A549 (cell line): ENCODE measurements at regions not wholly inside any gene's neighbourhood (a gene's known extent, or its start where the extent isn't known, plus 50 kb on each side); places are given as distances from the start of the nearest gene placed in this dataset.

Experiments
- ATAC-seq, 2 experiments: fragments of 200-7000 bp in 1 of 2; fragments of >200 bp in 1 of 2; cut with Nextera tagmentation in 1 of 2; cut with Tn5 transposase in 1 of 2; 3 replicates each; pipeline versions ENCODE4 v1.8.0 to v1.9.1; 2018 to 2020; ENCODE audit warnings: mild to moderate bottlenecking in 1 of 2, moderate library complexity in 1 of 2
- CTCF ChIA-PET: fragments of 300-600 bp; sonication (Branson Sonifier 250); formaldehyde crosslinking; extraction: SDS; loops from one replicate; lab custom pipeline; 2021; ENCODE audit warnings: antibody characterized with exemption, inconsistent platforms; lab: Yijun Ruan, JAX
- POLR2A ChIA-PET: fragments of 350-600 bp; formaldehyde crosslinking; extraction: SDS; loops from one replicate; lab custom pipeline; 2021; ENCODE audit warnings: antibody characterized with exemption, inconsistent platforms; lab: Yijun Ruan, JAX
- DNase-seq, 2 experiments: peaks; one replicate each; pipeline versions ENCODE4 v3.0.0 to v3.0.0-alpha.2; 2011 to 2016; ENCODE audit warnings: low read depth in 1 of 2, low spot score in 1 of 2
- FAIRE-seq: peaks from 2 replicates; lab custom pipeline; 2011; peaks lifted over from hg19 to GRCh38; lab: Jason Lieb, UNC
- H3K27ac ChIP-seq, 2 experiments: fragments of >200 bp; sonication (Bioruptor Twin); formaldehyde crosslinking; 3 replicates each; pipeline ENCODE4 v1.5.1; 2016 to 2017
- H3K4me1 ChIP-seq: fragments of >200 bp; sonication (Bioruptor Twin); formaldehyde crosslinking; 3 replicates; pipeline ENCODE4 v1.6.1; 2016
- H3K4me2 ChIP-seq: fragments of >200 bp; sonication (Bioruptor Twin); formaldehyde crosslinking; 3 replicates; pipeline ENCODE4 v1.6.1; 2016
- H3K4me3 ChIP-seq: fragments of >200 bp; sonication (Bioruptor Twin); formaldehyde crosslinking; 3 replicates; pipeline ENCODE4 v1.5.1; 2016
- H3K9me3 ChIP-seq: fragments of >200 bp; sonication (Bioruptor Twin); formaldehyde crosslinking; 3 replicates; pipeline ENCODE4 v1.6.1; 2016
- CHD4 ChIP-seq: fragments of 200-600 bp; sonication (generic); IDR thresholded peaks from 2 replicates; pipeline ENCODE4 v1.6.1; 2016; ENCODE audit warnings: antibody characterized with exemption, mild to moderate bottlenecking, borderline replicate concordance
- E2F6 ChIP-seq: IDR thresholded peaks from 2 replicates; pipeline ENCODE4 v1.6.1; 2012; ENCODE audit warnings: low read depth, borderline replicate concordance
- MAX ChIP-seq: IDR thresholded peaks from 2 replicates; pipeline ENCODE4 v1.6.1; 2012
- MYC ChIP-seq: IDR thresholded peaks from 2 replicates; pipeline ENCODE4 v1.6.1; 2012; ENCODE audit warnings: mild to moderate bottlenecking, inconsistent platforms, low read length, improper control_type of control experiment, borderline replicate concordance
- NPAS2 ChIP-seq: fragments of 250-450 bp; sonication (Bioruptor Pico); IDR thresholded peaks from 2 replicates; pipeline ENCODE4 v1.8.0; 2022; ENCODE audit warnings: mild to moderate bottlenecking, moderate library complexity, borderline replicate concordance
- POLR2A ChIP-seq: IDR thresholded peaks from 2 replicates; pipeline ENCODE4 v1.6.1; 2012; ENCODE audit warnings: mild to moderate bottlenecking, low read length
- TFCP2L1 ChIP-seq: fragments of 250-450 bp; sonication (Bioruptor Pico); IDR thresholded peaks from 2 replicates; pipeline ENCODE4 v1.5.0; 2021; ENCODE audit warnings: mild to moderate bottlenecking
- ZSCAN20 ChIP-seq: fragments of 250-450 bp; sonication (Bioruptor Pico); IDR thresholded peaks from 2 replicates; pipeline ENCODE4 v1.8.0; 2022; ENCODE audit warnings: mild to moderate bottlenecking, moderate library complexity
- WGBS: methylation state at CpG from one replicate; pipeline ENCODE4 v1.1.6; 2017; ENCODE audit errors: missing lambda C conversion rate; 5-methylcytosine and 5-hydroxymethylcytosine counted together
- TF ChIP-seq, protein P1 (sequence below): fragments of 200-600 bp; sonication (generic); IDR thresholded peaks from 2 replicates; pipeline ENCODE4 v1.6.1; 2016; ENCODE audit warnings: antibody characterized with exemption, mild to moderate bottlenecking, moderate library complexity
- TF ChIP-seq, protein P2 (sequence below): fragments of >200 bp; sonication (Bioruptor Twin); formaldehyde crosslinking; IDR thresholded peaks from 3 replicates; pipeline ENCODE4 v1.5.1; 2016
- TF ChIP-seq, protein P3 (sequence below): fragments of 250-450 bp; sonication (Bioruptor Pico); IDR thresholded peaks from 2 replicates; pipeline ENCODE4 v1.5.0; 2021; ENCODE audit warnings: mild to moderate bottlenecking, moderate library complexity, borderline replicate concordance

DNA sequence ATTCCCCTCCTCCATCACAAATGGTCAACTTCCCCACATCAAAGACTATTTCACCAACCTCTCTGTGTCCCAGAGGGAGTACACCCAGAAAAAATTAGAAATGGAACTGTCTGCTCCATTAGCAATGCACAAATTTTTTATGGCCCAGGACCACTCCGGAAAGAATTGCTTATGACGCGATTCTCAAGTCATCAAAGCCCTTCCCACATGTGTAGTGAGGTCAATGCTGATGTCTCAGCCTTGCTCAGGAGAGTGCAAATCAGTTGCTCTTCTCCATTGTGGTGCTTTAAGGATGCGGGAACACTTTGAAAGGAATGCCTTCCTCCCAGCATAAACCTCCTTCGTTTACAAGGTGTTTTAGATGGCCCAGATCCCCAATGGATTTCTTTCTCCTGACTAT is 518.3 kb downstream of the PPARGC1A start:
- Histone ChIP-seq H3K4me2 (no peak overlapping the region), H3K9me3 (no peaks in the 10 kb centered on the region), H3K4me3 (no peak overlapping the region), H3K27ac (no peak overlapping the region), H3K4me1 (peaks cover 5% of the 10 kb centered on the region; the same call in 1 of the 3 replicates)
- DNase-seq (no peak), ATAC-seq (no peak), FAIRE-seq (no peak)
- CTCF ChIA-PET, result no interaction called here
- WGBS, result 70% methylated on average over 5 of the region's 5 CpGs
- no peak for TF ChIP-seq CHD4
- TF ChIP-seq, protein P1, sequence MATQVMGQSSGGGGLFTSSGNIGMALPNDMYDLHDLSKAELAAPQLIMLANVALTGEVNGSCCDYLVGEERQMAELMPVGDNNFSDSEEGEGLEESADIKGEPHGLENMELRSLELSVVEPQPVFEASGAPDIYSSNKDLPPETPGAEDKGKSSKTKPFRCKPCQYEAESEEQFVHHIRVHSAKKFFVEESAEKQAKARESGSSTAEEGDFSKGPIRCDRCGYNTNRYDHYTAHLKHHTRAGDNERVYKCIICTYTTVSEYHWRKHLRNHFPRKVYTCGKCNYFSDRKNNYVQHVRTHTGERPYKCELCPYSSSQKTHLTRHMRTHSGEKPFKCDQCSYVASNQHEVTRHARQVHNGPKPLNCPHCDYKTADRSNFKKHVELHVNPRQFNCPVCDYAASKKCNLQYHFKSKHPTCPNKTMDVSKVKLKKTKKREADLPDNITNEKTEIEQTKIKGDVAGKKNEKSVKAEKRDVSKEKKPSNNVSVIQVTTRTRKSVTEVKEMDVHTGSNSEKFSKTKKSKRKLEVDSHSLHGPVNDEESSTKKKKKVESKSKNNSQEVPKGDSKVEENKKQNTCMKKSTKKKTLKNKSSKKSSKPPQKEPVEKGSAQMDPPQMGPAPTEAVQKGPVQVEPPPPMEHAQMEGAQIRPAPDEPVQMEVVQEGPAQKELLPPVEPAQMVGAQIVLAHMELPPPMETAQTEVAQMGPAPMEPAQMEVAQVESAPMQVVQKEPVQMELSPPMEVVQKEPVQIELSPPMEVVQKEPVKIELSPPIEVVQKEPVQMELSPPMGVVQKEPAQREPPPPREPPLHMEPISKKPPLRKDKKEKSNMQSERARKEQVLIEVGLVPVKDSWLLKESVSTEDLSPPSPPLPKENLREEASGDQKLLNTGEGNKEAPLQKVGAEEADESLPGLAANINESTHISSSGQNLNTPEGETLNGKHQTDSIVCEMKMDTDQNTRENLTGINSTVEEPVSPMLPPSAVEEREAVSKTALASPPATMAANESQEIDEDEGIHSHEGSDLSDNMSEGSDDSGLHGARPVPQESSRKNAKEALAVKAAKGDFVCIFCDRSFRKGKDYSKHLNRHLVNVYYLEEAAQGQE, result no peak
- TF ChIP-seq TFCP2L1 (CRISPR knock-in tag), result no peak
- POLR2A ChIA-PET, result no interaction called here

DNA sequence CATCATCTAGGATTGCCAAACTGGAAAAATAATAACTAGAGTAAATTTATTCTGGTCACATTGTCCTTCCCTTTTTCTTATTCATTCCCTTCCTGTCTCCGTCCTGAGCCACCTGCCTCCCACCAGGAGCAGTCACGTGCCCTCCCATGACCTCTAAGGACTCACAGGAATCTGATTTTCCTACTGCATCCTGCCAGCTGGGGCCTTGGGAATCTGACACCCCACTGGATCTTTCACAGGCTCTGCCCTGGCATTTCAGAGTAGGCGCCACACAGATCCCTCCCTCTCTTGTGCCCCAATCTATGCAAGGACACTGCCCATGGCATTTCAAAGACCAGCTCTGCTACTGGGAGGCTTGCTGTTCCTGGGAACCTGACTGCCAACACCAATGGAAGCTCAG is 520.5 kb downstream of the PPARGC1A start:
- POLR2A ChIA-PET, result no interaction called here
- peaks cover 5% of the 10 kb centered on the region; the same call in 1 of the 3 replicates for H3K4me1 ChIP-seq
- TF ChIP-seq ZSCAN20 (no peak), MYC (no peak), NPAS2 (CRISPR knock-in tag) (no peak), MAX (no peak)
- TF ChIP-seq, all 56 proteins: peak for 0
- CTCF ChIA-PET, result no interaction called here
- 44% methylated on average over 3 of the region's 3 CpGs for WGBS
- Histone ChIP-seq H3K27ac (no peak overlapping the region), H3K4me2 (no peak overlapping the region), H3K9me3 (no peaks in the 10 kb centered on the region), H3K4me3 (no peak overlapping the region)
- no peak for DNase-seq
- FAIRE-seq, result no peak
- no peak for ATAC-seq

DNA sequence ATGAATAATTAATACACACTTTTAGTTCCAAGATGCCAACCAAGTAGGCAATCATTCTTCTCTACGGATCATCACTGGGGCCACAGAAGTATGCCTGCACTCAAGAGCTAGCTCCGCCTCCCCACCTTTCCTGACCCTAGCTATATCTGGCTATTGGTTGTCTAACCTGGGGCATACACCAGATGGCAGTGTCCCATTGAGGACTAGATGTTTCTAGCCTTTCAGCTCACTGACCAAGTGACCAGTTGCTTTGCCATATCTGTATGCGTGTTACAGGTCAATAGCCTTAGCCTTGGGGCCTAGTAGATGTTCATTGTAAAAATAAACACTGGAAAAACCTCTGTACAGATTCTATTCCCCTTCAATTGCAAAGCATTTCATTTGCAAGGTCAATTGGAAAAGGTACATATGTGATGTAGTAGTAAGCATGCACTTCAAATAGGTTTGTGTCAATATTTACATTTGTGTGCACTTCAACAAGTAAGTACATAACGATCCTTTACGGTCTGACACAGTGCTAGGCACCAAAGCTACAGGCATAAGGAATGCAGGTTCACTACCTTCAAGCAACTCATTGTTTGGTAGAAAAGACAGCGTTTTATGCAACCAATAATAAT is 521.7 kb downstream of the PPARGC1A start:
- TF ChIP-seq E2F6 (no peak), POLR2A (no peak), ZSCAN20 (no peak)
- TF ChIP-seq, protein P2, sequence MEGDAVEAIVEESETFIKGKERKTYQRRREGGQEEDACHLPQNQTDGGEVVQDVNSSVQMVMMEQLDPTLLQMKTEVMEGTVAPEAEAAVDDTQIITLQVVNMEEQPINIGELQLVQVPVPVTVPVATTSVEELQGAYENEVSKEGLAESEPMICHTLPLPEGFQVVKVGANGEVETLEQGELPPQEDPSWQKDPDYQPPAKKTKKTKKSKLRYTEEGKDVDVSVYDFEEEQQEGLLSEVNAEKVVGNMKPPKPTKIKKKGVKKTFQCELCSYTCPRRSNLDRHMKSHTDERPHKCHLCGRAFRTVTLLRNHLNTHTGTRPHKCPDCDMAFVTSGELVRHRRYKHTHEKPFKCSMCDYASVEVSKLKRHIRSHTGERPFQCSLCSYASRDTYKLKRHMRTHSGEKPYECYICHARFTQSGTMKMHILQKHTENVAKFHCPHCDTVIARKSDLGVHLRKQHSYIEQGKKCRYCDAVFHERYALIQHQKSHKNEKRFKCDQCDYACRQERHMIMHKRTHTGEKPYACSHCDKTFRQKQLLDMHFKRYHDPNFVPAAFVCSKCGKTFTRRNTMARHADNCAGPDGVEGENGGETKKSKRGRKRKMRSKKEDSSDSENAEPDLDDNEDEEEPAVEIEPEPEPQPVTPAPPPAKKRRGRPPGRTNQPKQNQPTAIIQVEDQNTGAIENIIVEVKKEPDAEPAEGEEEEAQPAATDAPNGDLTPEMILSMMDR, result no peak
- TF ChIP-seq, protein P3, sequence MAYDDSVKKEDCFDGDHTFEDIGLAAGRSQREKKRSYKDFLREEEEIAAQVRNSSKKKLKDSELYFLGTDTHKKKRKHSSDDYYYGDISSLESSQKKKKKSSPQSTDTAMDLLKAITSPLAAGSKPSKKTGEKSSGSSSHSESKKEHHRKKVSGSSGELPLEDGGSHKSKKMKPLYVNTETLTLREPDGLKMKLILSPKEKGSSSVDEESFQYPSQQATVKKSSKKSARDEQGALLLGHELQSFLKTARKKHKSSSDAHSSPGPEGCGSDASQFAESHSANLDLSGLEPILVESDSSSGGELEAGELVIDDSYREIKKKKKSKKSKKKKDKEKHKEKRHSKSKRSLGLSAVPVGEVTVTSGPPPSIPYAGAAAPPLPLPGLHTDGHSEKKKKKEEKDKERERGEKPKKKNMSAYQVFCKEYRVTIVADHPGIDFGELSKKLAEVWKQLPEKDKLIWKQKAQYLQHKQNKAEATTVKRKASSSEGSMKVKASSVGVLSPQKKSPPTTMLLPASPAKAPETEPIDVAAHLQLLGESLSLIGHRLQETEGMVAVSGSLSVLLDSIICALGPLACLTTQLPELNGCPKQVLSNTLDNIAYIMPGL (CRISPR knock-in tag), result no peak
- TF ChIP-seq, protein P1, result no peak
- TF ChIP-seq, all 56 proteins: peak for 0
- CTCF ChIA-PET, result no interaction called here

More for the DNA sequence above, 521.7 kb downstream of the PPARGC1A start:
- H3K27ac ChIP-seq, result no peak overlapping the region
- H3K9me3 ChIP-seq, result no peaks in the 10 kb centered on the region
- ATAC-seq (no peak), DNase-seq (no peak), FAIRE-seq (no peak)
- no peaks in the 10 kb centered on the region; the same call in 2 of the 3 replicates for H3K4me1 ChIP-seq
- POLR2A ChIA-PET, result no interaction called here
- no peak overlapping the region for H3K4me3 ChIP-seq
- whole genome bisulfite sequencing, result 18% methylated on average over 6 of the region's 6 CpGs
- no peak overlapping the region for H3K4me2 ChIP-seq
